ENCODE measurements at regions not wholly inside any gene's neighbourhood (a gene's known extent, or its start where the extent isn't known, plus 50 kb on each side); places are given as distances from the start of the nearest gene placed in this dataset.

DNA sequence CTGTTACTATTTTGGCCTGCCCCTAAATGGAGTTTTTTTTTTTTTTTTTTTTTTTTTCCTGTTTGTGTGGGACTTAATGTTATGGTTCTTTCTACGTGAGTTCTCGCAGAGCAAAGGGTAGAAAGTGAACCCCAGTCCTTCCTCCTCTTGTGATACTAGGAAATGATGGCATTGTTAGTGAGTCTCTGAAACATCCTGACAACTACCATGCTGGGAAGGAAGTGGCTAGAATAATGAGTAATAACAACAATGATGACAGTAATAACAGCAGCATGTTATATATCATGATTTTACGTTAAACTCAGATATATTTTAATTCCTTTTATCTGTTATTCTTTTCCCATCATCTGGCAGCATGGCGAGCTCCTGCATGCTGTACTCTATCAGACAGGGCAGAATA is 216.2 kb upstream of the LINC00305 start:
- FAIRE-seq = no peak
- DNase-seq (ENCODE audit: low read depth in 1 of 2, low spot score in 1 of 2) = no peak
- H3K4me3 ChIP-seq = no peak overlapping the region
- ChIA-PET POLR2A (no interaction called here), CTCF (no interaction called here)
- H3K4me2 ChIP-seq = no peak overlapping the region
- TF ChIP-seq TFCP2L1 (CRISPR knock-in tag; IDR thresholded peaks at IDR 0.05) = no peak
- no peak for TF ChIP-seq ZFP36 (IDR thresholded peaks at IDR 0.05; ENCODE audit: borderline replicate concordance, partially characterized antibody)
- no peak for TF ChIP-seq HDAC2 (IDR thresholded peaks at IDR 0.05)
- TF ChIP-seq RAD21 (conservative IDR thresholded peaks at IDR 0.05 in 1 of 2, IDR thresholded peaks at IDR 0.05 in 1 of 2) = no peak
- TF ChIP-seq, protein P1, sequence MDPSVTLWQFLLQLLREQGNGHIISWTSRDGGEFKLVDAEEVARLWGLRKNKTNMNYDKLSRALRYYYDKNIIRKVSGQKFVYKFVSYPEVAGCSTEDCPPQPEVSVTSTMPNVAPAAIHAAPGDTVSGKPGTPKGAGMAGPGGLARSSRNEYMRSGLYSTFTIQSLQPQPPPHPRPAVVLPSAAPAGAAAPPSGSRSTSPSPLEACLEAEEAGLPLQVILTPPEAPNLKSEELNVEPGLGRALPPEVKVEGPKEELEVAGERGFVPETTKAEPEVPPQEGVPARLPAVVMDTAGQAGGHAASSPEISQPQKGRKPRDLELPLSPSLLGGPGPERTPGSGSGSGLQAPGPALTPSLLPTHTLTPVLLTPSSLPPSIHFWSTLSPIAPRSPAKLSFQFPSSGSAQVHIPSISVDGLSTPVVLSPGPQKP (IDR thresholded peaks at IDR 0.05; ENCODE audit: low read depth, low read length) = no peak
- no peak for TF ChIP-seq NR3C1 (IDR thresholded peaks at IDR 0.05)
- no peak for TF ChIP-seq MAZ (IDR thresholded peaks at IDR 0.05; ENCODE audit: borderline replicate concordance, low read depth, low read length)
- TF ChIP-seq, protein P2, sequence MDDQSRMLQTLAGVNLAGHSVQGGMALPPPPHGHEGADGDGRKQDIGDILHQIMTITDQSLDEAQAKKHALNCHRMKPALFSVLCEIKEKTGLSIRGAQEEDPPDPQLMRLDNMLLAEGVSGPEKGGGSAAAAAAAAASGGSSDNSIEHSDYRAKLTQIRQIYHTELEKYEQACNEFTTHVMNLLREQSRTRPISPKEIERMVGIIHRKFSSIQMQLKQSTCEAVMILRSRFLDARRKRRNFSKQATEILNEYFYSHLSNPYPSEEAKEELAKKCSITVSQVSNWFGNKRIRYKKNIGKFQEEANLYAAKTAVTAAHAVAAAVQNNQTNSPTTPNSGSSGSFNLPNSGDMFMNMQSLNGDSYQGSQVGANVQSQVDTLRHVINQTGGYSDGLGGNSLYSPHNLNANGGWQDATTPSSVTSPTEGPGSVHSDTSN (IDR thresholded peaks at IDR 0.05) = no peak
- no peak for TF ChIP-seq CEBPB (IDR thresholded peaks at IDR 0.05)
- TF ChIP-seq RARB (CRISPR knock-in tag; IDR thresholded peaks at IDR 0.05) = no peak
- no peak for ATAC-seq
- no peaks in the 10 kb centered on the region for H3K9me3 ChIP-seq
- no peaks in the 10 kb centered on the region for H3K4me1 ChIP-seq
- H3K27ac ChIP-seq = no peak overlapping the region
- whole genome bisulfite sequencing (ENCODE audit: missing lambda C conversion rate) = 0% methylated on average over 4 of the region's 4 CpGs

DNA sequence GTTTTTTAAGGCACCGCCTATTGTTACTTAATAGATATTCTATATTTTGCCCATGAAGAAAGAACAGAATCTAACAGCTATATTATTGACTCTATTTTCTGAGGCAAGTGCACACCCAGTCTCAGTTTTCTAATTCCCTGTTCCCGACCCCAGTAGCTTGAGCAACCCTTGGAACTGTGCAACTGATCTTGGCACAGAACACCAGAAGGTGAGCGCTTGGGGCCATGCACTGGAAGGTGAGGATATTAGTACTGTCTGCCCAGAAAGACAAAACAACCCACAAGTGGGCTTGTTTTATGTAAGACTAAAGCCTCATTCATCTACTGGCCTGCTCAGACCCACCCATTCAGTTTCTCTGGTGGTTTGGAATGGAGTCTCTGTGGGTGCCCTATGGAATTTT is 188.8 kb upstream of the LINC00305 start:
- no peak for DNase-seq (ENCODE audit: low read depth in 1 of 2, low spot score in 1 of 2)
- FAIRE-seq = no peak
- H3K4me2 ChIP-seq = no peak overlapping the region
- no peaks in the 10 kb centered on the region for H3K4me1 ChIP-seq
- TF ChIP-seq POLR2AphosphoS2 (conservative IDR thresholded peaks at IDR 0.05; ENCODE audit: low read length) (no peak), JUNB (IDR thresholded peaks at IDR 0.05) (no peak), MAFK (IDR thresholded peaks at IDR 0.05; ENCODE audit: partially characterized antibody) (no peak), HOXB5 (CRISPR knock-in tag; IDR thresholded peaks at IDR 0.05) (no peak), TFCP2L1 (CRISPR knock-in tag; IDR thresholded peaks at IDR 0.05) (no peak), TP53 (CRISPR knock-in tag; IDR thresholded peaks at IDR 0.05) (no peak), RARB (CRISPR knock-in tag; IDR thresholded peaks at IDR 0.05) (no peak), KDM5A (IDR thresholded peaks at IDR 0.05) (no peak), EHMT2 (IDR thresholded peaks at IDR 0.05; ENCODE audit: low read depth) (no peak), HOXA7 (CRISPR knock-in tag; IDR thresholded peaks at IDR 0.05) (no peak), ESRRA (IDR thresholded peaks at IDR 0.05; ENCODE audit: borderline replicate concordance, low read length) (no peak), HOXB13 (CRISPR knock-in tag; IDR thresholded peaks at IDR 0.05; ENCODE audit: low read depth) (no peak), FOSL2 (IDR thresholded peaks at IDR 0.05) (no peak), FOSL2 (CRISPR knock-in tag; IDR thresholded peaks at IDR 0.05) (no peak), ZFP36 (IDR thresholded peaks at IDR 0.05; ENCODE audit: borderline replicate concordance, partially characterized antibody) (no peak), CBX8 (IDR thresholded peaks at IDR 0.05) (no peak)
- TF ChIP-seq, protein P3, sequence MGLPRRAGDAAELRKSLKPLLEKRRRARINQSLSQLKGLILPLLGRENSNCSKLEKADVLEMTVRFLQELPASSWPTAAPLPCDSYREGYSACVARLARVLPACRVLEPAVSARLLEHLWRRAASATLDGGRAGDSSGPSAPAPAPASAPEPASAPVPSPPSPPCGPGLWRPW (IDR thresholded peaks at IDR 0.05) = no peak
- TF ChIP-seq, protein P4, sequence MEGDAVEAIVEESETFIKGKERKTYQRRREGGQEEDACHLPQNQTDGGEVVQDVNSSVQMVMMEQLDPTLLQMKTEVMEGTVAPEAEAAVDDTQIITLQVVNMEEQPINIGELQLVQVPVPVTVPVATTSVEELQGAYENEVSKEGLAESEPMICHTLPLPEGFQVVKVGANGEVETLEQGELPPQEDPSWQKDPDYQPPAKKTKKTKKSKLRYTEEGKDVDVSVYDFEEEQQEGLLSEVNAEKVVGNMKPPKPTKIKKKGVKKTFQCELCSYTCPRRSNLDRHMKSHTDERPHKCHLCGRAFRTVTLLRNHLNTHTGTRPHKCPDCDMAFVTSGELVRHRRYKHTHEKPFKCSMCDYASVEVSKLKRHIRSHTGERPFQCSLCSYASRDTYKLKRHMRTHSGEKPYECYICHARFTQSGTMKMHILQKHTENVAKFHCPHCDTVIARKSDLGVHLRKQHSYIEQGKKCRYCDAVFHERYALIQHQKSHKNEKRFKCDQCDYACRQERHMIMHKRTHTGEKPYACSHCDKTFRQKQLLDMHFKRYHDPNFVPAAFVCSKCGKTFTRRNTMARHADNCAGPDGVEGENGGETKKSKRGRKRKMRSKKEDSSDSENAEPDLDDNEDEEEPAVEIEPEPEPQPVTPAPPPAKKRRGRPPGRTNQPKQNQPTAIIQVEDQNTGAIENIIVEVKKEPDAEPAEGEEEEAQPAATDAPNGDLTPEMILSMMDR (IDR thresholded peaks at IDR 0.05) = no peak
- TF ChIP-seq, protein P5, sequence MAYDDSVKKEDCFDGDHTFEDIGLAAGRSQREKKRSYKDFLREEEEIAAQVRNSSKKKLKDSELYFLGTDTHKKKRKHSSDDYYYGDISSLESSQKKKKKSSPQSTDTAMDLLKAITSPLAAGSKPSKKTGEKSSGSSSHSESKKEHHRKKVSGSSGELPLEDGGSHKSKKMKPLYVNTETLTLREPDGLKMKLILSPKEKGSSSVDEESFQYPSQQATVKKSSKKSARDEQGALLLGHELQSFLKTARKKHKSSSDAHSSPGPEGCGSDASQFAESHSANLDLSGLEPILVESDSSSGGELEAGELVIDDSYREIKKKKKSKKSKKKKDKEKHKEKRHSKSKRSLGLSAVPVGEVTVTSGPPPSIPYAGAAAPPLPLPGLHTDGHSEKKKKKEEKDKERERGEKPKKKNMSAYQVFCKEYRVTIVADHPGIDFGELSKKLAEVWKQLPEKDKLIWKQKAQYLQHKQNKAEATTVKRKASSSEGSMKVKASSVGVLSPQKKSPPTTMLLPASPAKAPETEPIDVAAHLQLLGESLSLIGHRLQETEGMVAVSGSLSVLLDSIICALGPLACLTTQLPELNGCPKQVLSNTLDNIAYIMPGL (CRISPR knock-in tag; IDR thresholded peaks at IDR 0.05; ENCODE audit: borderline replicate concordance) = no peak
- TF ChIP-seq, protein P6, sequence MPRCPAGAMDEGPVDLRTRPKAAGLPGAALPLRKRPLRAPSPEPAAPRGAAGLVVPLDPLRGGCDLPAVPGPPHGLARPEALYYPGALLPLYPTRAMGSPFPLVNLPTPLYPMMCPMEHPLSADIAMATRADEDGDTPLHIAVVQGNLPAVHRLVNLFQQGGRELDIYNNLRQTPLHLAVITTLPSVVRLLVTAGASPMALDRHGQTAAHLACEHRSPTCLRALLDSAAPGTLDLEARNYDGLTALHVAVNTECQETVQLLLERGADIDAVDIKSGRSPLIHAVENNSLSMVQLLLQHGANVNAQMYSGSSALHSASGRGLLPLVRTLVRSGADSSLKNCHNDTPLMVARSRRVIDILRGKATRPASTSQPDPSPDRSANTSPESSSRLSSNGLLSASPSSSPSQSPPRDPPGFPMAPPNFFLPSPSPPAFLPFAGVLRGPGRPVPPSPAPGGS (IDR thresholded peaks at IDR 0.05) = no peak
- ChIA-PET POLR2A (no interaction called here), CTCF (no interaction called here)
- WGBS (ENCODE audit: missing lambda C conversion rate) = 21% methylated on average over 3 of the region's 3 CpGs
- H3K9me3 ChIP-seq = no peaks in the 10 kb centered on the region
- H3K4me3 ChIP-seq = no peak overlapping the region
- no peak overlapping the region for H3K27ac ChIP-seq
- no peak for ATAC-seq
